ENCODE measurements at regions not wholly inside any gene's neighbourhood (a gene's known extent, or its start where the extent isn't known, plus 50 kb on each side); places are given as distances from the start of the nearest gene placed in this dataset.
"Not testable (repeated sequence)": the region's sequence is repeated elsewhere in the genome, so short reads cannot be mapped to it uniquely, and the experiment has no call there.

DNA sequence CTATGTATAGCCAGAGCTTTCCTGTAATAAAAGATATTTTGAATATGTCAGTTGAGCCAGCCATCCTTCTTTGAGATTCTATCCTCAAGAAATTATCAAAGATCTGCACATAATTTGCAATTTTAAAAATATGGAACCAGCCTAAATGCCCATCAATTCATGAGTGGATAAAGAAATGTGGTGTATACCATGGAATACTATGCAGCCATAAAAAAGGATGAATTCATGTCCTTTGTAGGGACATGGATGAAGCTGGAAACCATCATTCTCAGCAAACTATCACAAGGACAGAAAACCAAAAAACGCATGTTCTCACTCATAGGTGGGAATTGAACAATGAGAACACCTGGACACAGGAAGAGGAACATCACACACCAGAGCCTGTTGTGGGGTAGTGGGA, 150.5 kb upstream of the TOP1 start:
- TF ChIP-seq ZNF384 (IDR thresholded peaks at IDR 0.05); NFRKB (IDR thresholded peaks at IDR 0.05); BHLHE40 (IDR thresholded peaks at IDR 0.05; ENCODE audit: borderline replicate concordance); SP1 (IDR thresholded peaks at IDR 0.05); FOXA1 (IDR thresholded peaks at IDR 0.05); FOXM1 (IDR thresholded peaks at IDR 0.05; ENCODE audit: borderline replicate concordance); FOXK2 (IDR thresholded peaks at IDR 0.05): not testable (repeated sequence)
